ENCODE measurements at regions not wholly inside any gene's neighbourhood (a gene's known extent, or its start where the extent isn't known, plus 50 kb on each side); places are given as distances from the start of the nearest gene placed in this dataset.

DNA sequence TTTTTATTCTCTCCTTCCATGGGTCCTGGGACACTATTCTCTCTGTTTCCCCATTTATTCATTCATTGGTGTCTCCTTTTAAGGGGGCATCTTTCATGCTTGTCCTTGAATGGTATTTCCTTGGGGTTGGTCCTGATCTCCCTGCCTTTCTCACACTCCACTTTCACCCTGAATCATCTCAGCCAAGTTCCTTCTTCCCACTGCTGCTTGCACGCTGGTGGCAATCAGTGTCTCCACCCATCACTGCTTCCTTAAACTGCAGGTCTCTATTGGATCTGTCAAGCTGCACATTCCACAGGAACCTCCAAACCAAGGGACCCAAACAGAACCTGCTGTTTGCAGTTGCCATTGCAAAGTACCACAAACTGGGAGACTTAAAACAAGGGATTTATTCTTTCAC is 89.3 kb upstream of the SDK2 start:
- H3K14ac ChIP-seq (ENCODE audit: insufficient read length), result no peak overlapping the region
- no peak overlapping the region for H4K91ac ChIP-seq (replicated peaks; ENCODE audit: insufficient read length, low read length)
- no peak overlapping the region for H2AFZ ChIP-seq (ENCODE audit: low read length)
- no peak overlapping the region for H2AK5ac ChIP-seq (ENCODE audit: low read depth, low read length)
- H3K4ac ChIP-seq (replicated peaks; ENCODE audit: insufficient read length, low read depth, low read length), result no peak overlapping the region
- H3K79me2 ChIP-seq (ENCODE audit: control insufficient read depth in 1 of 2, insufficient read depth in 2 of 2, low read length in 2 of 2), result no peaks in the 10 kb centered on the region
- ChIA-PET POLR2A (ENCODE audit: partially characterized antibody) (no interaction called here), CTCF (ENCODE audit: partially characterized antibody) (no interaction called here)
- H3K4me1 ChIP-seq (replicated peaks in 1 of 4; ENCODE audit: control insufficient read depth in 3 of 4, insufficient read depth in 4 of 4, low read length in 3 of 4), result peaks cover 0 to 10% (median 6%) of the 10 kb centered on the region in 4 experiments; a peak in 4 of 7 replicates
- H3K4me2 ChIP-seq (ENCODE audit: insufficient read depth in 1 of 2, low read depth in 2 of 2, low read length in 2 of 2), result no peak overlapping the region
- no peak overlapping the region for H2BK20ac ChIP-seq (ENCODE audit: low read length)
- H3K9ac ChIP-seq (replicated peaks in 1 of 4; ENCODE audit: extremely low read depth in 1 of 4, low read depth in 3 of 4, low read length in 3 of 4), result no peak overlapping the region
- no peak overlapping the region for H2BK15ac ChIP-seq (ENCODE audit: low read length)
- H3K27ac ChIP-seq (ENCODE audit: low read depth, low read length), result no peak overlapping the region
- H3K27me3 ChIP-seq (replicated peaks in 1 of 4; ENCODE audit: control insufficient read depth in 3 of 4, extremely low read depth in 1 of 4, insufficient read depth in 3 of 4, low read length in 3 of 4), result 0 out of 7 replicates have a peak, but pooled peaks cover 0 to 2% (median 0%) of the 10 kb centered on the region in 4 experiments
- no peak overlapping the region for H4K5ac ChIP-seq (ENCODE audit: insufficient read length, low read depth, low read length)
- no peaks in the 10 kb centered on the region for H3K79me1 ChIP-seq (ENCODE audit: low read depth, low read length)
- no peak overlapping the region for H3K18ac ChIP-seq (ENCODE audit: extremely low read depth, low read length)
- H2BK12ac ChIP-seq (ENCODE audit: low read depth, low read length), result no peak overlapping the region
- WGBS, 2 experiments (ENCODE audit: extremely low coverage in 1 of 2, insufficient coverage in 1 of 2, insufficient read length in 1 of 2, insufficient replicate concordance in 2 of 2, low coverage in 1 of 2, low lambda C conversion rate in 2 of 2, missing lambda C conversion rate in 1 of 2), result 90% methylated on average over 1 of the region's 1 CpG; no CpG with 5 or more reads in 1 of the 2 experiments
- no peaks in the 10 kb centered on the region for H3K36me3 ChIP-seq (ENCODE audit: control insufficient read depth in 2 of 4, insufficient read depth in 4 of 4, low read length in 3 of 4)
- H4K8ac ChIP-seq (ENCODE audit: extremely low read depth, insufficient read depth, low read length), result no peak overlapping the region
- no peak overlapping the region for H2BK120ac ChIP-seq (replicated peaks; ENCODE audit: low read depth, low read length)
- FAIRE-seq (no peak), DNase-seq (ENCODE audit: low read depth in 1 of 2, low spot score in 2 of 2) (no peak)
- H3K9me3 ChIP-seq (ENCODE audit: insufficient read depth in 2 of 2, low read depth in 1 of 2, low read length in 1 of 2), result peaks cover 6 to 13% of the 10 kb centered on the region in 2 experiments; a peak in 3 of 4 replicates
- no peak overlapping the region for H3K56ac ChIP-seq (replicated peaks; ENCODE audit: insufficient read length, low read depth, low read length)
- H3K4me3 ChIP-seq (ENCODE audit: extremely low read depth in 1 of 4, insufficient read depth in 2 of 4, low read depth in 3 of 4, low read length in 4 of 4), result no peak overlapping the region
- no peak overlapping the region for H2BK5ac ChIP-seq (ENCODE audit: low read depth, low read length)
- H3K23ac ChIP-seq (ENCODE audit: insufficient read length), result no peak overlapping the region
- H4K20me1 ChIP-seq (replicated peaks in 1 of 2; ENCODE audit: control insufficient read depth in 1 of 2, insufficient read depth in 2 of 2, low read length in 2 of 2), result no peaks in the 10 kb centered on the region
- no peak for TF ChIP-seq EZH2 (IDR thresholded peaks at IDR 0.05; ENCODE audit: low read depth, low read length, severe bottlenecking)
- no peak for TF ChIP-seq EGR1 (IDR thresholded peaks at IDR 0.05; ENCODE audit: borderline replicate concordance, low read depth, low read length)
- TF ChIP-seq JUND (IDR thresholded peaks at IDR 0.05; ENCODE audit: low read length), result no peak
- TF ChIP-seq NANOG (IDR thresholded peaks at IDR 0.05; ENCODE audit: insufficient read depth, low read depth, low read length, poor library complexity, severe bottlenecking), result no peak
- TF ChIP-seq EP300 (IDR thresholded peaks at IDR 0.05; ENCODE audit: borderline replicate concordance in 1 of 2, low read depth in 2 of 2, low read length in 2 of 2), result no peak
- no peak for TF ChIP-seq CTBP2 (IDR thresholded peaks at IDR 0.05; ENCODE audit: borderline replicate concordance, insufficient read depth, insufficient read length, low read length)
- no peak for TF ChIP-seq SIRT6 (IDR thresholded peaks at IDR 0.05; ENCODE audit: low read length)
- TF ChIP-seq KDM1A (IDR thresholded peaks at IDR 0.05; ENCODE audit: borderline replicate concordance, low read length), result no peak
- no peak for TF ChIP-seq HDAC6 (IDR thresholded peaks at IDR 0.05; ENCODE audit: low read depth, low read length)
- TF ChIP-seq CHD1 (IDR thresholded peaks at IDR 0.05; ENCODE audit: low read depth, low read length), result no peak
- no peak for TF ChIP-seq JUN (IDR thresholded peaks at IDR 0.05; ENCODE audit: low read depth, low read length)
- no peak for TF ChIP-seq TEAD4 (IDR thresholded peaks at IDR 0.05; ENCODE audit: low read depth, low read length)
- no peaks in the 10 kb centered on the region for H3K23me2 ChIP-seq (ENCODE audit: low read depth, low read length)
